AG04449 (cell line): ENCODE measurements at regions not wholly inside any gene's neighbourhood (a gene's known extent, or its start where the extent isn't known, plus 50 kb on each side); places are given as distances from the start of the nearest gene placed in this dataset.

ENCODE experiments used
- CTCF ChIA-PET: fragments of 350-600 bp; formaldehyde crosslinking; extraction: SDS; loops from one replicate; lab custom pipeline; 2021; ENCODE audit warnings: antibody characterized with exemption; lab: Yijun Ruan, JAX
- POLR2A ChIA-PET: fragments of 400-600, 350-600 bp; formaldehyde crosslinking; extraction: SDS; loops from one replicate; lab custom pipeline; 2020; ENCODE audit warnings: antibody characterized with exemption, inconsistent platforms; lab: Yijun Ruan, JAX
- DNase-seq: peaks from one replicate; pipeline ENCODE4 v3.0.0-alpha.2; 2010; ENCODE audit warnings: low read depth, low spot score
- H3K4me3 ChIP-seq: 2 replicates; pipeline ENCODE4 v1.5.1; 2011; ENCODE audit warnings: low read depth, mild to moderate bottlenecking, control low read depth, low read length
- CTCF ChIP-seq: IDR thresholded peaks from one replicate; pipeline ENCODE4 v1.5.1; 2011; ENCODE audit warnings: mild to moderate bottlenecking, moderate library complexity, low read length, control low read depth, inconsistent platforms; ENCODE audit not compliant: insufficient read depth; ENCODE audit errors: missing control alignments

GRCh38 chr1:200266871-200267270, 143.0 kb downstream of the ZNF281 start:
- no peak for DNase-seq
- no peak overlapping the region for H3K4me3 ChIP-seq
- POLR2A ChIA-PET: no interaction called here
- TF ChIP-seq CTCF: no peak
- CTCF ChIA-PET: interaction anchor here (1.2 to 6.9 kb wide), 3 partner anchors 9 to 582 kb away, joined by 4 to 41 read pairs (median 6); no protein-coding TSS in a partner anchor

- POLR2A ChIA-PET: no interaction called here
- CTCF ChIA-PET: interaction anchor here (1.6 to 6.9 kb wide), 2 partner anchors 8 to 13 kb away, joined by 6 to 41 read pairs; no protein-coding TSS in a partner anchor
Observed at GRCh38 chr1:200265881-200266280, 144.0 kb downstream of the ZNF281 start.

GRCh38 chr1:200265104-200265503, 144.7 kb downstream of the ZNF281 start:
- no peak overlapping the region for H3K4me3 ChIP-seq
- DNase-seq: no peak
- CTCF ChIA-PET: interaction anchor here (0.7 to 6.9 kb wide), 2 partner anchors 12 to 14 kb away, joined by 3 to 41 read pairs; no protein-coding TSS in a partner anchor
- POLR2A ChIA-PET: no interaction called here
- TF ChIP-seq CTCF: no peak

More at GRCh38 chr1:200265881-200266280, 144.0 kb downstream of the ZNF281 start:
- DNase-seq: no peak
- H3K4me3 ChIP-seq: no peak overlapping the region
- no peak for TF ChIP-seq CTCF

- POLR2A ChIA-PET: no interaction called here
- no peak for TF ChIP-seq CTCF
- CTCF ChIA-PET: interaction anchor here (1.0 to 6.9 kb wide), 5 partner anchors 8 to 123 kb away, joined by 3 to 41 read pairs (median 3); no protein-coding TSS in a partner anchor
- no peak overlapping the region for H3K4me3 ChIP-seq
- DNase-seq: no peak
Observed at GRCh38 chr1:200263203-200263602, 146.6 kb downstream of the ZNF281 start.

- TF ChIP-seq CTCF: no peak
- CTCF ChIA-PET: interaction anchor here (0.6 to 6.9 kb wide), 3 partner anchors 14 to 123 kb away, joined by 3 to 41 read pairs (median 3); no protein-coding TSS in a partner anchor
- no peak for DNase-seq
- no peak overlapping the region for H3K4me3 ChIP-seq
- POLR2A ChIA-PET: no interaction called here
Observed at GRCh38 chr1:200262326-200262965, 147.4 kb downstream of the ZNF281 start.

GRCh38 chr1:200260597-200261335, 149.1 kb downstream of the ZNF281 start:
- no peak overlapping the region for H3K4me3 ChIP-seq
- no peak for TF ChIP-seq CTCF
- no peak for DNase-seq
- POLR2A ChIA-PET: no interaction called here
- CTCF ChIA-PET: interaction anchor here (0.6 kb wide), 1 partner anchor 576 kb away, joined by 3 read pairs; no protein-coding TSS in a partner anchor
